T-cell (primary cell): ENCODE measurements at regions not wholly inside any gene's neighbourhood (a gene's known extent, or its start where the extent isn't known, plus 50 kb on each side); places are given as distances from the start of the nearest gene placed in this dataset.

ENCODE experiments used
- ATAC-seq, 4 experiments: fragments of 200-7000 bp in 3 of 4; fragments of 150-1000 bp in 1 of 4; cut with Tn5 transposase; replicated peaks in 1 of 4; 1 replicate in 3 of 4; 2 replicates in 1 of 4; pipeline ENCODE4 v1.10.0; 2021; ENCODE audit warnings: moderate library complexity in 3 of 4, mild to moderate bottlenecking in 2 of 4, moderate number of reproducible peaks in 1 of 4
- CTCF ChIA-PET, 2 donors: fragments of 300-600 bp; sonication (Branson Sonifier 250); formaldehyde crosslinking; loops; one replicate each; lab custom pipeline; 2022; ENCODE audit warnings: antibody characterized with exemption in 2 of 2; lab: Charles Lee
- POLR2A ChIA-PET, 2 donors: fragments of 300-600 bp; sonication (Branson Sonifier 250); formaldehyde crosslinking; loops; one replicate each; lab custom pipeline; 2022; ENCODE audit warnings: antibody characterized with exemption in 2 of 2; lab: Charles Lee
- DNase-seq, 35 experiments: peaks; one replicate each; pipeline versions ENCODE4 v3.0.0 to v3.0.0-alpha.2; 2013 to 2023
- H3K27ac ChIP-seq: one replicate; pipeline ENCODE4 v1.5.1; 2013; ENCODE audit warnings: low read length
- H3K27me3 ChIP-seq, 2 experiments: replicated peaks in 1 of 2; 1 replicate in 1 of 2; 2 replicates in 1 of 2; pipeline versions ENCODE4 v1.6.1 to v1.7.0; 2013; ENCODE audit warnings: low read length in 1 of 2, mixed read lengths in 1 of 2; ENCODE audit not compliant: control insufficient read depth in 2 of 2, insufficient read depth in 2 of 2; ENCODE audit errors: extremely low read depth in 1 of 2
- H3K36me3 ChIP-seq, 2 donors: 1 replicate in 1 of 2; 2 replicates in 1 of 2; pipeline versions ENCODE4 v1.6.1 to v1.7.0; 2013; ENCODE audit warnings: low read length in 1 of 2; ENCODE audit not compliant: control insufficient read depth in 2 of 2, insufficient read depth in 1 of 2; ENCODE audit errors: extremely low read depth in 1 of 2
- H3K4me1 ChIP-seq, 2 experiments: 1 replicate in 1 of 2; 2 replicates in 1 of 2; pipeline versions ENCODE4 v1.6.1 to v1.7.0; 2013; ENCODE audit warnings: low read length in 2 of 2, mixed read lengths in 1 of 2; ENCODE audit not compliant: insufficient read depth in 2 of 2, control insufficient read depth in 1 of 2; ENCODE audit errors: extremely low read depth in 1 of 2
- H3K4me3 ChIP-seq, 2 donors: 1 replicate in 1 of 2; 2 replicates in 1 of 2; pipeline versions ENCODE4 v1.5.1 to v1.7.0; 2013; ENCODE audit warnings: mild to moderate bottlenecking in 2 of 2, low read length in 1 of 2, moderate library complexity in 1 of 2; ENCODE audit not compliant: control insufficient read depth in 1 of 2; ENCODE audit errors: extremely low read depth in 1 of 2
- H3K9me3 ChIP-seq: 2 replicates; pipeline ENCODE4 v1.7.0; 2013
- H3K27ac Mint-ChIP-seq, 2 donors: one replicate each; pipeline ENCODE4 v1.8.0; 2020 to 2021; ENCODE audit warnings: mild to moderate bottlenecking in 2 of 2, mixed read lengths in 2 of 2
- H3K27me3 Mint-ChIP-seq, 2 donors: one replicate each; pipeline ENCODE4 v1.8.0; 2021 to 2022; ENCODE audit warnings: mixed read lengths in 2 of 2
- H3K36me3 Mint-ChIP-seq: one replicate; pipeline ENCODE4 v1.8.0; 2021; ENCODE audit warnings: mixed read lengths
- H3K4me1 Mint-ChIP-seq, 3 donors: one replicate each; pipeline ENCODE4 v1.8.0; 2020 to 2022; ENCODE audit warnings: mixed read lengths in 3 of 3, mild to moderate bottlenecking in 1 of 3
- H3K4me3 Mint-ChIP-seq, 3 donors: one replicate each; pipeline ENCODE4 v1.8.0; 2020 to 2022; ENCODE audit warnings: mild to moderate bottlenecking in 3 of 3, mixed read lengths in 3 of 3, moderate library complexity in 3 of 3
- H3K9me3 Mint-ChIP-seq, 3 donors: one replicate each; pipeline ENCODE4 v1.8.0; 2020 to 2022; ENCODE audit warnings: mixed read lengths in 3 of 3
- WGBS: methylation state at CpG from one replicate; pipeline ENCODE4 v1.1.5; 2013; ENCODE audit warnings: missing lambda C conversion rate; ENCODE audit not compliant: insufficient coverage; 5-methylcytosine and 5-hydroxymethylcytosine counted together

- Mint-ChIP-seq H3K27me3 (no peaks in the 10 kb centered on the region), H3K27ac (no peak overlapping the region), H3K36me3 (no peaks in the 10 kb centered on the region), H3K4me1 (no peaks in the 10 kb centered on the region), H3K9me3 (peaks cover 16 to 33% (median 24%) of the 10 kb centered on the region in 3 donors), H3K4me3 (no peak overlapping the region)
- Histone ChIP-seq H3K4me3 (no peak overlapping the region), H3K4me1 (no peaks in the 10 kb centered on the region), H3K9me3 (peaks cover 4% of the 10 kb centered on the region), H3K27me3 (no peaks in the 10 kb centered on the region), H3K36me3 (no peaks in the 10 kb centered on the region), H3K27ac (no peak overlapping the region)
- CTCF ChIA-PET: no interaction called here
- POLR2A ChIA-PET: no interaction called here
- ATAC-seq: no peak
- no CpG with 5 or more reads among the region's 1 CpG for WGBS
- DNase-seq: no peak
Observed at GRCh38 chr17:70920416-70920815, 751.1 kb downstream of the KCNJ2 start.

GRCh38 chr17:70922268-70922667 lies 752.9 kb downstream of the KCNJ2 start:
- peaks cover 4% of the 10 kb centered on the region for H3K9me3 ChIP-seq
- Mint-ChIP-seq H3K27ac (no peak overlapping the region), H3K27me3 (no peaks in the 10 kb centered on the region), H3K4me3 (no peak overlapping the region), H3K9me3 (peaks cover 4 to 19% (median 14%) of the 10 kb centered on the region in 3 donors), H3K36me3 (no peaks in the 10 kb centered on the region), H3K4me1 (no peaks in the 10 kb centered on the region)
- DNase-seq: no peak
- ChIA-PET CTCF (no interaction called here), POLR2A (no interaction called here)
- no peak for ATAC-seq
- no peak overlapping the region for H3K27ac ChIP-seq
- WGBS: no CpG with 5 or more reads among the region's 2 CpGs
- no peaks in the 10 kb centered on the region for H3K4me1 ChIP-seq
- H3K4me3 ChIP-seq: no peak overlapping the region
- no peaks in the 10 kb centered on the region for H3K36me3 ChIP-seq
- no peaks in the 10 kb centered on the region for H3K27me3 ChIP-seq

- DNase-seq: no peak
- peaks cover 0 to 9% (median 5%) of the 10 kb centered on the region in 3 donors for H3K9me3 Mint-ChIP-seq
- ChIA-PET POLR2A (no interaction called here), CTCF (no interaction called here)
- no peaks in the 10 kb centered on the region for H3K4me1 ChIP-seq
- no peaks in the 10 kb centered on the region for H3K27me3 Mint-ChIP-seq
- no peaks in the 10 kb centered on the region for H3K4me1 Mint-ChIP-seq
- H3K4me3 Mint-ChIP-seq: no peak overlapping the region
- ATAC-seq: no peak
- no peak overlapping the region for H3K27ac Mint-ChIP-seq
- no peak overlapping the region for H3K27ac ChIP-seq
- H3K4me3 ChIP-seq: no peak overlapping the region
- H3K27me3 ChIP-seq: no peaks in the 10 kb centered on the region
- no peaks in the 10 kb centered on the region for H3K36me3 ChIP-seq
- peaks cover 4% of the 10 kb centered on the region for H3K9me3 ChIP-seq
- WGBS: no CpG with 5 or more reads among the region's 4 CpGs
- H3K36me3 Mint-ChIP-seq: no peaks in the 10 kb centered on the region
Observed at GRCh38 chr17:70924776-70925175, 755.4 kb downstream of the KCNJ2 start.

- CTCF ChIA-PET: no interaction called here
- DNase-seq (no peak), ATAC-seq (no peak)
- H3K4me1 Mint-ChIP-seq: no peaks in the 10 kb centered on the region
- H3K9me3 ChIP-seq: no peaks in the 10 kb centered on the region
- WGBS: 55% methylated on average over 2 of the region's 2 CpGs
- no peaks in the 10 kb centered on the region for H3K4me1 ChIP-seq
- no peak overlapping the region for H3K4me3 Mint-ChIP-seq
- POLR2A ChIA-PET: no interaction called here
- H3K4me3 ChIP-seq: no peak overlapping the region
- no peaks in the 10 kb centered on the region for H3K27me3 Mint-ChIP-seq
- no peak overlapping the region for H3K27ac Mint-ChIP-seq
- H3K36me3 ChIP-seq: no peaks in the 10 kb centered on the region
- H3K27me3 ChIP-seq: no peaks in the 10 kb centered on the region
- peaks cover 0 to 6% (median 5%) of the 10 kb centered on the region in 3 donors for H3K9me3 Mint-ChIP-seq
- H3K27ac ChIP-seq: no peak overlapping the region
- no peaks in the 10 kb centered on the region for H3K36me3 Mint-ChIP-seq
Observed at GRCh38 chr17:70929226-70929625, 759.9 kb downstream of the KCNJ2 start.

- Histone ChIP-seq H3K4me3 (no peak overlapping the region), H3K9me3 (no peaks in the 10 kb centered on the region), H3K27me3 (no peaks in the 10 kb centered on the region), H3K27ac (no peak overlapping the region), H3K4me1 (no peaks in the 10 kb centered on the region), H3K36me3 (no peaks in the 10 kb centered on the region)
- Mint-ChIP-seq H3K4me3 (no peak overlapping the region), H3K4me1 (no peaks in the 10 kb centered on the region), H3K27me3 (no peaks in the 10 kb centered on the region), H3K9me3 (peaks cover 3 to 8% (median 4%) of the 10 kb centered on the region in 3 donors), H3K27ac (no peak overlapping the region), H3K36me3 (no peaks in the 10 kb centered on the region)
- POLR2A ChIA-PET: no interaction called here
- CTCF ChIA-PET: no interaction called here
- ATAC-seq (no peak), DNase-seq (no peak)
- WGBS: no CpG with 5 or more reads among the region's 3 CpGs
Observed at GRCh38 chr17:70934231-70934630, 764.9 kb downstream of the KCNJ2 start.

- no peak for DNase-seq
- CTCF ChIA-PET: no interaction called here
- Mint-ChIP-seq H3K27me3 (no peaks in the 10 kb centered on the region), H3K27ac (no peak overlapping the region), H3K4me1 (no peaks in the 10 kb centered on the region), H3K36me3 (no peaks in the 10 kb centered on the region), H3K4me3 (no peak overlapping the region), H3K9me3 (peaks cover 3 to 5% (median 4%) of the 10 kb centered on the region in 3 donors)
- H3K27ac ChIP-seq: no peak overlapping the region
- H3K4me3 ChIP-seq: no peak overlapping the region
- POLR2A ChIA-PET: no interaction called here
- H3K27me3 ChIP-seq: no peaks in the 10 kb centered on the region
- no peak for ATAC-seq
- H3K36me3 ChIP-seq: no peaks in the 10 kb centered on the region
- no peaks in the 10 kb centered on the region for H3K9me3 ChIP-seq
- H3K4me1 ChIP-seq: no peaks in the 10 kb centered on the region
Observed at GRCh38 chr17:70934835-70935234, 765.5 kb downstream of the KCNJ2 start.

GRCh38 chr17:70936724-70937123 lies 767.4 kb downstream of the KCNJ2 start:
- no peak for ATAC-seq
- Histone ChIP-seq H3K27me3 (no peaks in the 10 kb centered on the region), H3K36me3 (no peaks in the 10 kb centered on the region), H3K9me3 (no peaks in the 10 kb centered on the region), H3K4me3 (no peak overlapping the region), H3K27ac (no peak overlapping the region), H3K4me1 (no peaks in the 10 kb centered on the region)
- no peak overlapping the region for H3K27ac Mint-ChIP-seq
- peaks cover 3 to 5% (median 4%) of the 10 kb centered on the region in 3 donors for H3K9me3 Mint-ChIP-seq
- WGBS: no CpG with 5 or more reads among the region's 1 CpG
- H3K4me3 Mint-ChIP-seq: no peak overlapping the region
- no peaks in the 10 kb centered on the region for H3K4me1 Mint-ChIP-seq
- POLR2A ChIA-PET: no interaction called here
- no peaks in the 10 kb centered on the region for H3K36me3 Mint-ChIP-seq
- CTCF ChIA-PET: no interaction called here
- no peaks in the 10 kb centered on the region for H3K27me3 Mint-ChIP-seq
- no peak for DNase-seq
